GM18498 (cell line): ENCODE measurements at regions not wholly inside any gene's neighbourhood (a gene's known extent, or its start where the extent isn't known, plus 50 kb on each side); places are given as distances from the start of the nearest gene placed in this dataset.

Source experiments
- ATAC-seq: cut with Tn5 transposase; IDR thresholded peaks from one replicate; pipeline ENCODE4 v1.9.1; 2021; ENCODE audit warnings: mild to moderate bottlenecking, moderate library complexity; ENCODE audit not compliant: unreplicated experiment

DNA sequence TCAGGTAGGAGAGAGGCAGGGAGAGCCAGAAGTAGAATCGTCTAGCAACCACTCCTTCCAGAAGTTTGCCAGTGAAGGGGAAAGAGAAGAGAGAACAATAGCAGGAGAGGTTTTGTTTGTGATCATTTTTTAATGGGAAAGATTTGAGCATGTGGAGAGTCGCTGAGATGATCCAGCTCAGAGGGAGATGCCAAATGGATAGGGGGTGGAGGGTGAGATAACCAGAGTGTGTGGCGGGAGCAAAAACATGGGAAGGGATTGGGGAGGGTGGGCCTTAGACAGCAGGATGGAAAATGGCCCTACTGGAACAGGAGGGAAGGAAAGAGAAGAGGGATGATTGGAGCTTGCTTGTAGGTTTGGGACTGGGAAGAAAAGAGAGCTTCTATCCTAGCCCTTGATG, 269.8 kb downstream of the GLI2 start:
- no peak for ATAC-seq

DNA sequence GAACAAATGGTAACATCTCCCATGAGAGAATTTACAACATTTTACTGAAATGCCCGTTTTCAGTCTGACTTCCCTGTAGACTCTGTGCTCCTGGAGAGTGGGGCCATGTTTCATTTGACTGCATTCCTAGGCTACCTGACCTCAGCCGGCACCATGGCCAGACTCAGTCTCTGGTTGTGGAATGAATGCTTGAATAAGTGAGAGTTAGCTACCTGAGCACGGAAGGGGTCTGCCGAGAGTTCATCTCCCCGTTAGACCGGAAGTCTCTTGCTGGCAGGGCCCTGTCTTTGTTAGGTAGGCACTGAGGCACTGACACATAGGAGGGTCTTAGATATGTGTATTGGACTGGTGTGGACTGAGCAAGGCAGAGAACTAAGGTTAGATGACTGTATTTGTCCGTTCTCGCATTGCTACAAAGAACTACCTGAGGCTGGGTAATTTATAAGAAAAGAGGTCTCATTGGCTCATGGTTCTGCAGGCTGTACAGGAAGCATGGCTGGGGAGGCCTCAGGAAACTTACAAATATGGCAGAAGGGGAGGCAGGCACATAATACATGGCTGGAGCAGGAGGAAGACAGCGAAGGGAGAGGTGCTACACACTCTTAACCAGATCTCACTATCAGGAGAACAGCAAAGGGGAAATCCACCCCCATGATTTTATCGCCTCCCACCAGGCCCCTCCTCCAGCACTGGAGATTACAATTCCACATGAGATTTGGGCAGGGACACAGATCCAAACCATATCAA, 271.2 kb downstream of the GLI2 start:
- ATAC-seq, result no peak

DNA sequence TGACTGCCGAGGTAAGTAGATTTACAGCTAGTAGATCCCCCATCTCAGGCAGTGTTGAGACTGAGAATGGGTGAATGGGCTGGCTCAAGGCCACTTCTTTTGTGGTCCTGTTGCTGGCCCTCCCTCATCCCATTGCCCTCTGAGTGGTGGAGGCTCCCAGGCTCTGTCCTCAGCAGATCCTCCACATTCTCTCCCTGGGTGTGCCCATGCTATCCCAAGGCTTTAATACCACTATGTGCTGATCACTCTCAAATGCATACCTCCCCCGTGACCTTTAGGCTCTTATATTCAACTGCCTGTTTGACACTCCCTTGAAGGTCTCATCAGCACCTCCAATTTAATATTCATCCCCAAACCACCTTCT, 271.8 kb downstream of the GLI2 start:
- no peak for ATAC-seq

- no peak for ATAC-seq
These were observed 273.3 kb downstream of the GLI2 start for GRCh38 chr2:121008975-121009374.

GRCh38 chr2:121010998-121011397, 274.0 kb downstream of the TFCP2L1 start:
- no peak for ATAC-seq

DNA sequence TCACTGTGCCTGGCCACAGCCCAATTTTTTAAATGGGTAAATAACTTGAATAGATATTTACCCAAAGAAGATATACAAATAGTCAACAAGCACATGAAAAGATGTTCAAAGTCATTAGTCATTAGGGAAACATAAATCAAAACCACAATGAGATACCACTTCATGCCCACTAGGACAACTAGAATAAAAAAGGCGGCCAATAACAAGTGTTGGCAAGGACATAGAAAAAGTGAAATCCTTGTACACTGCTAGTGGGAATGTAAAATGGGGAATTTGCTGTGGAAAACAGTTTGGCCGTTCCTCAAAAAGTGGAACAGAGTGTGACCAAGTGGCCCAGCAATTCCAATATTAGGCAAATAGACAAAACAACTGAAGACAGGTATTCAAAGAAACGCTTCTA, 270.1 kb downstream of the TFCP2L1 start:
- ATAC-seq, result no peak

DNA sequence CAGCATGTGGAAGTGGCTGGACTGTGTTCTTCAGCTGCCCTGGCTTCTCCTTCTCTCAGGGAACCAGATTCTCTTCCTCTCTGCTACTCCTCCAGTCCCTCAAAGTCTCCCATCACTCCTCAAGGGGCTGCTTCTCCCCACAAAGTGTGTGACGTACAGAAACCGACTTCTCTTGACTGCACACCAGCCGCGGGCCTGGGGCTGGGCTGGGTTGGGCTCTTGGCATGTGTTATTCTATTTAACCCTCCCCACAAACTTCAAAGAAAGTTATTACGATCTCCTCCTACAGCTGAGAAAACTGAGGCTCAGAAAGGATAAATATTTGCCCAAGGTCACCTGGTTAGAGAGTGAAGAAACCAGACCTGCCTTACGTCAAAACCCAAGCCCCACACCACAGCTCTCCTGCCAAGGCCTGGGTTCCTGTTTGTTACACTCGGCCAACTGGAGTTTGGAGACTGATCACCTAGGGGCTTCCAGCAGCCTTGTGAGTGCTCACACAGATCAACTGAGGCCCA, 269.0 kb downstream of the TFCP2L1 start:
- no peak for ATAC-seq

GRCh38 chr2:121017396-121017795, 267.6 kb downstream of the TFCP2L1 start:
- ATAC-seq, result no peak

- no peak for ATAC-seq
These were observed 266.6 kb downstream of the TFCP2L1 start for GRCh38 chr2:121018136-121019061.

- ATAC-seq, result no peak
These were observed 265.9 kb downstream of the TFCP2L1 start for GRCh38 chr2:121019071-121019470.

- no peak for ATAC-seq
These were observed 265.2 kb downstream of the TFCP2L1 start for GRCh38 chr2:121019756-121020155.

DNA sequence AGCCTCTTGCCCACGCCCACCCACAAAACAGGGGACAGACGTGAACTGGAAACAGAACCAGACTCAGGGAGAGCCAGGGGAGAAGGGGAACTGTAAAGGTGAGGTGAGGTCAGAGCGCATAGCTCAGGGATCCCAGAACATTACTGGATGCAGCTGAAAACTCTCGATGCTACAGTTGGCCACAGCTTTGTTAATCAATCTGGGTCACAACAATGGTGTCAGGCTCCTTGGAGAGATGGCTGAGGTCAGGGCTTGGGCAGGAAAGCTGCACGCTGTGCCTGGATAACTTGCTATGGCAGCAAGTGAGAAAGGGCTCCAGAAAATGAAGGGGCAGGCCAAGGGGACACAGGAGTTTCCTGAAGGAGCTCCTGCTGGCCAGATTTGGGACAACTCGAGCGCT, 263.3 kb downstream of the TFCP2L1 start:
- no peak for ATAC-seq

GRCh38 chr2:121028577-121028976, 256.4 kb downstream of the TFCP2L1 start:
- ATAC-seq, result no peak

DNA sequence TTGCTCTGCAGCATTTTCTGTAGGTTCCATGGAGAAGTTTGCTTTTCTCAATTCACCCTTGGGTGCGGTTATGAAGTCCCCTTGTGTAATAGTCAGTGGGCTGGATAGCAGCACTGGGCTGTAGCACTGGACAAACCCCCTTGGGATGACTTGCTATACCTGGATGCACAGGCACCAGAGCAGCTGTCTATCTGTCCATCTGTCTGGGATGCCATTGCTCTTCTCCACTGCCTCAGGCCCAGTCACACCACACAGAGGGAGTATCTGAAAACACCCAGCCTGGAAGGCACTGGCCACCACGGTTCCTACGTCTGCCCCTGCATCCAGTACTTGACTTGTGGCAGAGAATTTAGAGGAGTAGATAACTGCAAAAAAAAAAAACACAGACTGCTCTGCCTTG, 254.5 kb downstream of the TFCP2L1 start:
- ATAC-seq, result no peak

DNA sequence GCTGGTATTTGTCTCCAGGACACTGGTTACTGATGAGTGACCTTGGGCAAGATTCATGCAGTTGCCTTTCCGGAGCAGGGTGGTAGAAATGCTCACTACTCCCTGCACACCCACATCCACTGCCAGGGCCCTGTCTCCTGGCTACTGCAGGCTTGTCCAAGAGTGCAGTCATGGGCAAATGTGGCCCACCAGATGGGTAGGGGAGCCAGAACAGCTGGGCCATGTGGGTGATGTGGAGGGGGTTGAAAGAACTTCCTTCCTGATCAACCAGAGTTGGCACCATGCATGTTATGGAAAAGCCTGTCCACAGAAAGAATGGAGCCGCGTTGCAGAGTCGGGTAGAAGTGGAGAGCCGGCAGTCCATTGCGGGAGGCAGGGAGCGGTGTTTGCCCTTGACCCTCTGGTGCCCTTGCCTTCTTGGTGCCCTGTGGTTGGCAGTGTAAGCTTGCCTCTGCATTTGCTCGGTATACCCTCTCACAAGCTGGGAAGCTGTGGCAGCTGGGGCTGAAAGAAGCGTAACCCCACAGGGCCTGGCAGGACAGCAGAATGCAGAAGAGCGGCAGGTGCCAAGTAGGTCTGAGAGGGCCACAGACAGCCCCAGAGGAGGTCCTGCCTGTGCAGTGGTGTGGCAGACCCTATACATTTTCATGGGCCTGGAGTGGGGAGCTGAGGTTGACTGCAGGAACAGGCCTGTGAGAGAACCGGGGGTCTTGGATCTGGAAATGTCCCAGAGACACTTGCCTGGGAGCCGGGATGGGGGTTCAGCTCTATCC, 253.2 kb downstream of the TFCP2L1 start:
- ATAC-seq, result no peak

DNA sequence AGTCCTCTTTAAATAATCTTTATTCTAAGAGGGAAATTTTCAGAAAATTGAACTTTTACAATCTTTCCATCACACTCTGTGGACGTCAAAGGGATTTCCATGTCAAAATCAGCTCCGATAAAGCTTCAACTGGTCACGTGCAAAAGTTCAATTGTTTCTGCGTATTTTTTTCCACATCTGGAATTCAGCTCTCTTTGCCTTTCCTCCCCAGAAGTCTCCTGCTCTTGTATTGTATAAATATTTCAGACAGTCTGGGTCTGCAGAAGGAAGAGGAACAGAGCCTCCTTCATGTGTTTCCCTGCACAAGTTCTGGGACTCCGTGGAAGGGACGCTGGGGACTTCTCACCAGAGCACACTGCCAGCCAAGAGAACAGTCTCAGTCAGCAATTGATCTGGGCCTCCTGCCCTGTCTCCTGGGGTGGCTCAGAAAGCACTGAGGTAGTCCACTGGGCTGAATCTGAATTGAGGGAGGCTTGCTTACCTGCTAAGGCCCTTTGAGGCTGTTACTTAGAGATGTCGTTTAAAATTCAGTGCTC, 251.5 kb downstream of the TFCP2L1 start:
- ATAC-seq, result no peak

- no peak for ATAC-seq
These were observed 250.5 kb downstream of the TFCP2L1 start for GRCh38 chr2:121034551-121034950.

- ATAC-seq, result no peak
These were observed 248.7 kb downstream of the TFCP2L1 start for GRCh38 chr2:121036226-121036692.

DNA sequence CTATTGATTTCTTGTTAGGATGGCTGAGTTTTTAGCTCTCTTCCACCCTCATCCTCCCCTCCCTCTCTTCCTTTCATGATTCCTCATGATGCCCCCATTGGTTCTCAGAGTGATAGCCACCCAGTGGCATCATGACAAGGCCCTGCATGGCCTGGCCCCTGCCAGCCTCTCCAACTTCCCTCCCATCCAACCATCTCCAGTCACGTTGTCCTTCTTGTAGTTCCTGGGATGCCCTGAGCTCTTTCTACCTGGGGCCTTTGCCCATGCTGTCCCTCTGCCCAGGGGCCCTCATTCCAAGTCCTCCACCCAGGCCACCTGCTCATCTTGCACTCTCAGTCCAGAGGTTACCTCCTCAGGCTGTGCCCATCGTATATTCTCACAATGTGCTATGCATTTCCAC, 247.5 kb downstream of the TFCP2L1 start:
- ATAC-seq, result no peak

- ATAC-seq, result no peak
These were observed 247.0 kb downstream of the TFCP2L1 start for GRCh38 chr2:121038031-121038430.

DNA sequence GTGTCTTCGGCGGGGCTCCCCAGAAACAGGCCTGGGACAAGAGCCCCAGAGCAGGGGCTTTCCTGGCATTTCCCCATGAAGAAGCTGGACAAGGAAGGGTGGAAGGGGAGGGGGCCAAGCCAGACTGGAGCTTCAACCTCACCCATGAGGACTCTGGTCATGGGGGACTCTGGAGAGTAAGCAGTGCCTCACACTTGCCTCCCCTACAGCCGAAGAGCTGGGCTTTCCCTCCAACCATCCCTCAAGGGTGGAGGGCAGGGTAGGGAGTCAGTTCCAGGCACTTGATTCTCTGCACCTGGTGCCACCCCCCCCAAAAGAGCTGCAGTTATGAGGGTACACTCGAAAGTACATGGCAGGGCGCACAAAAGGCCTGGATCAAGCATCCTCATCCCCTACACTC, 246.6 kb downstream of the TFCP2L1 start:
- ATAC-seq, result no peak
